Stomach (tissue), 8 donors: ENCODE measurements at regions not wholly inside any gene's neighbourhood (a gene's known extent, or its start where the extent isn't known, plus 50 kb on each side); places are given as distances from the start of the nearest gene placed in this dataset.

ENCODE experiments used
- DNase-seq, 2 donors: peaks; one replicate each; pipeline versions ENCODE4 v3.0.0 to v3.0.0-alpha.2; 2013 to 2019
- H3K27ac ChIP-seq, 5 donors: fragments of 200-600 bp in 4 of 5; sonication (generic) in 4 of 5; one replicate each; pipeline ENCODE4 v1.5.1; 2013 to 2019; ENCODE audit warnings: mild to moderate bottlenecking in 1 of 5, moderate library complexity in 1 of 5
- H3K27me3 ChIP-seq, 3 donors: fragments of 200-600 bp; sonication (generic); one replicate each; pipeline ENCODE4 v1.5.1; 2017 to 2019; ENCODE audit warnings: mixed run types in 1 of 3
- H3K36me3 ChIP-seq, 4 donors: fragments of 200-600 bp; sonication (generic); 1 replicate in 3 of 4; 2 replicates in 1 of 4; pipeline ENCODE4 v1.5.1; 2016 to 2019
- H3K4me1 ChIP-seq, 4 donors: fragments of 200-600 bp; sonication (generic); one replicate each; pipeline ENCODE4 v1.5.1; 2016 to 2019
- H3K4me3 ChIP-seq, 4 donors: fragments of 200-600 bp; sonication (generic) in 3 of 4; one replicate each; pipeline ENCODE4 v1.5.1; 2016 to 2019; ENCODE audit warnings: mild to moderate bottlenecking in 1 of 4
- H3K9me3 ChIP-seq, 4 donors: fragments of 200-600 bp; sonication (generic); one replicate each; pipeline ENCODE4 v1.5.1; 2016 to 2019
- CTCF ChIP-seq, 7 experiments: fragments of 450-650 bp in 4 of 7; fragments of 200-600 bp in 3 of 7; sonication (generic) in 3 of 7; IDR thresholded peaks; one replicate each; pipeline ENCODE4 v1.5.1; 2016 to 2019; ENCODE audit warnings: antibody characterized with exemption in 7 of 7, control low read depth in 2 of 7, mild to moderate bottlenecking in 1 of 7
- EP300 ChIP-seq: sonication (generic); formaldehyde crosslinking; IDR thresholded peaks from one replicate; pipeline ENCODE4 v1.6.1; 2017; ENCODE audit warnings: antibody characterized with exemption
- POLR2A ChIP-seq, 4 donors: fragments of 450-650 bp; IDR thresholded peaks; one replicate each; pipeline ENCODE4 v1.6.1; 2016; ENCODE audit warnings: antibody characterized with exemption in 4 of 4, control low read depth in 2 of 4, mild to moderate bottlenecking in 1 of 4, moderate library complexity in 1 of 4
- POLR2AphosphoS5 ChIP-seq, 3 donors: sonication (generic); formaldehyde crosslinking; IDR thresholded peaks; one replicate each; pipeline ENCODE4 v1.6.1; 2016; ENCODE audit warnings: antibody characterized with exemption in 3 of 3
- WGBS, 5 donors: extraction: QIAGEN DNeasy Blood & Tissue Kit in 3 of 5; methylation state at CpG; one replicate each; pipeline versions ENCODE4 v1.1.5 to v1.1.7; 2013 to 2018; 5-methylcytosine and 5-hydroxymethylcytosine counted together
- intact Hi-C: fragments of 100-400 bp; cut with DNase I; formaldehyde crosslinking; loops from one replicate; pipeline ENCODE4 v1.15.1; 2023; ENCODE audit warnings: low total_unique reads
- donor health status: healthy with polysubstance abuse.
- donor health status: Bipolar disorder and iron deficiency.
- donor health status: healthy.

- WGBS, 5 donors: 67 to 74% (median 70%) methylated on average over 1 of the region's 1 CpG
Measured at GRCh38 chr18:71837547-71837946, 706.6 kb downstream of the CBLN2 start.

DNA sequence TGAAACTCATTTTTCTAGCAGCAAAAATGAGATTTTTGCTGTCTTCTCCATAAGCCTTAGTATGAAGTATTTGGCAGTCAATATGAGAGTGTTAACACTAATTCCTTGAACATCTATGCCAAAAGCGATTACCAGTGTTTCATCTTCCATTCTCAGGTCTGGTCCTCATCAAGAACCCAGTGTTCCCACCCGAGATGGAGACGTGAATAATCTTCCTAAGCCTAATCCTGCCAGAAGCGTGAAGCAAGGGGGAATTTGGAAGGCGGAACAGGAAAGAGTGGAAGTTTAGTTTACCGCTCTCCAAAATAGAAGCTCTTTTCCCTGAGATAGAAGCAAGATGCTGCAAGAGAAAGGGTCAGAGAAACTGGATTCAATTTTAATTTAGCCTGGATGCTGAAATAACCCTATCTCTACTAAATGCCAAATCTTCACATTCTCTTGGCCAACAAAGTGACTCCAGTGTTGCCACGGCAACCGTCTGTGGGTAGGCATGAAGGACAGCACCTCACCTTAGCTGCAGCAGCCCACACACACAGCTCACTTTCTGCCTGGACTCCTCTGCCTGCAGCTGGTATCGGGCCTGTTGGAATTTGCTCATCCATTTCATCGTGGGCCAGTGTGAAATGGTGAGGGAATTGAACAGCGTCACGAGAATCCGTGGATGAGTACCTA lies 711.1 kb downstream of the CBLN2 start:
- TF ChIP-seq POLR2AphosphoS5 (IDR thresholded peaks at IDR 0.05) (no peak), EP300 (no peak), POLR2A (IDR thresholded peaks at IDR 0.05) (no peak), CTCF (IDR thresholded peaks at IDR 0.05) (no peak)
- intact Hi-C loops: no loop called here
- no peaks in the 10 kb centered on the region for H3K9me3 ChIP-seq
- H3K4me1 ChIP-seq: no peaks in the 10 kb centered on the region
- H3K27ac ChIP-seq: no peak overlapping the region
- H3K36me3 ChIP-seq: no peaks in the 10 kb centered on the region
- WGBS, 5 donors: 80 to 89% (median 85%) methylated on average over 13 of the region's 13 CpGs
- H3K4me3 ChIP-seq: no peak overlapping the region
- no peaks in the 10 kb centered on the region for H3K27me3 ChIP-seq
- no peak for DNase-seq

More at GRCh38 chr18:71837547-71837946, 706.6 kb downstream of the CBLN2 start:
- no peak overlapping the region for H3K4me3 ChIP-seq
- intact Hi-C loops: no loop called here
- H3K9me3 ChIP-seq: peaks cover 0 to 6% (median 0%) of the 10 kb centered on the region in 4 donors
- DNase-seq: no peak
- no peak overlapping the region for H3K27ac ChIP-seq
- TF ChIP-seq CTCF (IDR thresholded peaks at IDR 0.05) (no peak), EP300 (no peak), POLR2A (IDR thresholded peaks at IDR 0.05) (no peak), POLR2AphosphoS5 (IDR thresholded peaks at IDR 0.05) (no peak)
- no peaks in the 10 kb centered on the region for H3K36me3 ChIP-seq
- no peaks in the 10 kb centered on the region for H3K27me3 ChIP-seq
- no peaks in the 10 kb centered on the region for H3K4me1 ChIP-seq

DNA sequence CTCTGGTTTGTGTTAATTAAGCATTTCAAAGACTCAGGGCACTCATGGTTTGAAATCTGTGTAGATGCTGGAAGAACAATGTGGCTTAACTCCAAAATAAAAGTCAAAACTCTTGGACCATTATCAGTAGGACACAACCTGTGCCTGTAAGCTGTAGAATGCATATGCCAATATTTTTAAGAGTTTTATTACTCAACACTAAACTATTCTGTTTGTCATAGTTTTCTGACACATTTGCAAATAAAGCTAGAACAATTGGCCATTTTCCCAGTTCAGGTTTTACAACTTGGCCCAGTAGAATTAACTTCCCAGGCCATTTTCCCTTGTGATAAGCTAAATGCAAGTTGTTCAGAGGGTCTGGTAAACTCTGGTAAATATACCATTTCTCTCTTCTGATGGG lies 713.1 kb downstream of the CBLN2 start:
- no peak overlapping the region for H3K27ac ChIP-seq
- H3K27me3 ChIP-seq: no peaks in the 10 kb centered on the region
- H3K4me3 ChIP-seq: no peak overlapping the region
- H3K36me3 ChIP-seq: no peaks in the 10 kb centered on the region
- DNase-seq: peak in 1 of 2 donors; percentile 22
- H3K4me1 ChIP-seq: no peaks in the 10 kb centered on the region
- no peak for TF ChIP-seq POLR2A (IDR thresholded peaks at IDR 0.05)
- TF ChIP-seq CTCF (IDR thresholded peaks at IDR 0.05): no peak
- no peak for TF ChIP-seq EP300
- TF ChIP-seq POLR2AphosphoS5 (IDR thresholded peaks at IDR 0.05): no peak
- no peaks in the 10 kb centered on the region for H3K9me3 ChIP-seq
- intact Hi-C loops: no loop called here

DNA sequence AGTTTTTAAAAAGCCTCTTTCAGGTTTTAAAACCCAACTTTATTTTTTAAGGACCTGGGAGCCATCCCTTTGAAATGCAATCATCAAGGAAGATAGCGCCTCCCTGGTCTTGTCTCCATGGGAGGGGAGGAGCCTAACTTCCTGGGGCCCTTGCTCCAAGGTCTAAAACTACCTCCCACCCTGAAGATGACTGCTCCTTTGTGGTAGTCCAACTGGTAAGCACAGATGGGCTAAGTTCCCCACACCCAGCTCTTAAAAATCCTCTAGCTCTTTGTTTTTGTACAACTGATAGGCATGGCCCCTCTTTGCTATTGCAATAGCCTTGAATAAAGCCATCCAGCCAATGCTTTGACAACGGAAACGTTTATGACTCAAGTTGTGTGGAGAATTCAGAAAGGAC lies 716.8 kb downstream of the CBLN2 start:
- 69 to 87% (median 81%) methylated on average over 3 of the region's 3 CpGs for WGBS, 5 donors
- intact Hi-C loops: no loop called here
- Histone ChIP-seq H3K4me1 (no peaks in the 10 kb centered on the region), H3K27me3 (no peaks in the 10 kb centered on the region), H3K27ac (no peak overlapping the region), H3K9me3 (no peaks in the 10 kb centered on the region), H3K36me3 (no peaks in the 10 kb centered on the region), H3K4me3 (no peak overlapping the region)
- no peak for DNase-seq
- TF ChIP-seq POLR2A (IDR thresholded peaks at IDR 0.05): no peak
- TF ChIP-seq CTCF (IDR thresholded peaks at IDR 0.05): no peak
- TF ChIP-seq EP300: no peak
- TF ChIP-seq POLR2AphosphoS5 (IDR thresholded peaks at IDR 0.05): no peak
